ENCODE measurements at regions not wholly inside any gene's neighbourhood (a gene's known extent, or its start where the extent isn't known, plus 50 kb on each side); places are given as distances from the start of the nearest gene placed in this dataset.

- TF ChIP-seq CTCF (IDR thresholded peaks at IDR 0.05) (no peak), EZH2phosphoT487 (IDR thresholded peaks at IDR 0.05) (no peak), EZH2 (IDR thresholded peaks at IDR 0.05) (no peak)
- Mint-ChIP-seq H3K4me1 (peaks cover 19% of the 10 kb centered on the region), H3K9me3 (peaks cover 7% of the 10 kb centered on the region), H3K27me3 (ENCODE audit: insufficient read depth, low read depth) (peaks cover 4% of the 10 kb centered on the region), H3K36me3 (no peaks in the 10 kb centered on the region), H3K27ac (peak overlapping the region; percentile 46), H3K4me3 (no peak overlapping the region)
- Histone ChIP-seq H3F3A (ENCODE audit: low read depth) (no peaks in the 10 kb centered on the region), H3K27ac (no peak overlapping the region), H4K20me1 (ENCODE audit: low read depth) (no peaks in the 10 kb centered on the region), H3K9me3 (ENCODE audit: low read depth) (no peaks in the 10 kb centered on the region), H3K4me3 (no peak overlapping the region), H3K36me3 (no peaks in the 10 kb centered on the region), H3K79me2 (ENCODE audit: low read depth) (no peaks in the 10 kb centered on the region), H3K9ac (no peak overlapping the region), H3K4me2 (no peak overlapping the region), H2AFZ (replicated peaks) (no peak overlapping the region), H3K27me3 (no peaks in the 10 kb centered on the region), H3K4me1 (peaks cover 4% of the 10 kb centered on the region)
- DNase-seq (ENCODE audit: low spot score): no peak
Observed at GRCh38 chr11:109775686-109776085, 317.5 kb upstream of the ZC3H12C start.

DNA sequence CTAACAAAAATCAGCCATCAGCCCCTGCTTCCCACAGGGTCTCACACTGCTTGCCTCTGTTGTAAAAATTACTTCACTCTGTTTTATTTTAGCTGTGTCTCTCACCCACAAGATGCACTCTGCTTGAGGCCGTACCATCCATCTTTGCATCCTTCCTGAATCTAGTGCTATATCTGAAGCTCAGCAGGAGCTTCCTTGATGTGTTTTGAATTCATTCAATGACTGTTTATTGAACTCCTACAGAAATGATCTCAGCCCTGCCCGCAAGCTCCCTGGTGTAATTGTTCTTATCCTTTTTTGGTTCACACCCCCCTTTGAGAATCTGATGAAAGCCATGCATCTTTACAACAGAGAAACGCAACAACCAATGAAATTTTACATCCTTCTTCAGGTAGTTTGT is 310.2 kb upstream of the ZC3H12C start:
- no peaks in the 10 kb centered on the region for H4K20me1 ChIP-seq (ENCODE audit: low read depth)
- H3K36me3 ChIP-seq: no peaks in the 10 kb centered on the region
- H3K79me2 ChIP-seq (ENCODE audit: low read depth): no peaks in the 10 kb centered on the region
- Mint-ChIP-seq H3K27ac (peak overlapping the region; percentile 88), H3K27me3 (ENCODE audit: insufficient read depth, low read depth) (no peaks in the 10 kb centered on the region), H3K9me3 (peaks cover 3% of the 10 kb centered on the region), H3K4me1 (peaks cover 41% of the 10 kb centered on the region), H3K36me3 (no peaks in the 10 kb centered on the region), H3K4me3 (peak overlapping the region; percentile 17)
- peak overlapping the region; percentile 53 for H3K4me2 ChIP-seq
- H2AFZ ChIP-seq (replicated peaks): peak overlapping the region; percentile 63
- H3K4me1 ChIP-seq: peaks cover 21% of the 10 kb centered on the region
- no peak for DNase-seq (ENCODE audit: low spot score)
- no peak overlapping the region for H3K9ac ChIP-seq
- TF ChIP-seq EZH2phosphoT487 (IDR thresholded peaks at IDR 0.05) (no peak), EZH2 (IDR thresholded peaks at IDR 0.05) (no peak), CTCF (IDR thresholded peaks at IDR 0.05) (no peak)
- H3K27ac ChIP-seq: peak overlapping the region; percentile 75
- no peaks in the 10 kb centered on the region for H3K27me3 ChIP-seq
- peaks cover 23% of the 10 kb centered on the region for H3F3A ChIP-seq (ENCODE audit: low read depth)
- H3K9me3 ChIP-seq (ENCODE audit: low read depth): no peaks in the 10 kb centered on the region
- H3K4me3 ChIP-seq: no peak overlapping the region

DNA sequence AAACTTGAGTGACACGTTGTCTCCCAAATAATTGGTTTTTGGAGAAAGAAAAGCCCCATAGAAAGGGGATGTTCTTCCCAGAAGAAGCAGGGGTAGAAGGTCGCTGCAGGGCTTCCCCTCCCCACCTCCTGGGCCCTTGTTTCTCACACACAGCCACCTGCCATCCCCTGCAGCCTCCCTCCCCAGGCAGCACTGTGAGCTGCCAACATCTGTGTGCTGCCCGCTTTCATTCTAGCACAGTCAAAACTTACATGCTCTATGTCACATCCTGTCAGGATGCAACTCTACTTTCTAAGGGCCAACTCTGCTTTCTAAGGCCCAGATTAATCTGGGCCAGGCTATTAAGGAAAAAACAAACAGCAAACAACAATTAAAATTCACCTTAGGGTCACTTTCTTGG is 309.4 kb upstream of the ZC3H12C start:
- Mint-ChIP-seq H3K36me3 (no peaks in the 10 kb centered on the region), H3K4me1 (peaks cover 47% of the 10 kb centered on the region), H3K27me3 (ENCODE audit: insufficient read depth, low read depth) (no peaks in the 10 kb centered on the region), H3K9me3 (peaks cover 3% of the 10 kb centered on the region), H3K27ac (peak overlapping the region; percentile 97), H3K4me3 (peak overlapping the region; percentile 55)
- Histone ChIP-seq H3F3A (ENCODE audit: low read depth) (peaks cover 23% of the 10 kb centered on the region), H4K20me1 (ENCODE audit: low read depth) (no peaks in the 10 kb centered on the region), H3K4me2 (peak overlapping the region; percentile 53), H3K4me1 (peaks cover 21% of the 10 kb centered on the region), H2AFZ (replicated peaks) (peak overlapping the region; percentile 5), H3K4me3 (no peak overlapping the region), H3K9me3 (ENCODE audit: low read depth) (no peaks in the 10 kb centered on the region), H3K27me3 (no peaks in the 10 kb centered on the region), H3K36me3 (no peaks in the 10 kb centered on the region), H3K79me2 (ENCODE audit: low read depth) (no peaks in the 10 kb centered on the region), H3K9ac (no peak overlapping the region), H3K27ac (peak overlapping the region; percentile 75)
- TF ChIP-seq EZH2 (IDR thresholded peaks at IDR 0.05) (no peak), EZH2phosphoT487 (IDR thresholded peaks at IDR 0.05) (no peak), CTCF (IDR thresholded peaks at IDR 0.05) (no peak)
- peak; percentile 25 for DNase-seq (ENCODE audit: low spot score)
